ENCODE measurements at regions not wholly inside any gene's neighbourhood (a gene's known extent, or its start where the extent isn't known, plus 50 kb on each side); places are given as distances from the start of the nearest gene placed in this dataset.

DNA sequence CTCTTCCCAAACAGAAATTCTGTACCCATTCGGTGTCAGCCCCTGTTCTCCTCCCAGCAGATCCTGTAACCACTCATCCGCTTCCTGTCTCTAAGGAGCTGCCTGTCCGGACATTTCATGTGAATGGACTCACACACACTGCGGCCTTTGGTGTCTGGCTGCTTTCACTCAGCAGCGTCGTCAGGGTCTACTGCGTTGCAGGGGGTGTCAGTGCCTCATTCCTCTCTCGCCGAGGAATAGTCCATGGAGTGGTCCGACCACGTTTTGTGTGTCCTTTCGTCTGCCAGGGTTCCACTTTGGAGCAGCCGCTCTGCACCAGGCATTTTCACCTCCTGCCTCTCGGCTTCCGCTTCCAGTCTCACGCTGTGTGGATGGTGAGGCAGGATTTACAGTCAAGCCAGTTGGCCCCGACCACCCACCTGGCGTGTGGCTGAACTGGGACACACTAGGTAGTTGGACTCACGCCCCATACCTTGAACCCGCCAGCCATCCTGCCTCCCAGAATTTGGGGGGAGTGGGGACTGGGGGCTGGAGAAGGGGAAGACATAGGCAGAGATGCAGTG, 188.2 kb upstream of the CIBAR2 start:
- Histone ChIP-seq H3K36me3 (no peaks in the 10 kb centered on the region), H3K4me1 (peaks cover 12% of the 10 kb centered on the region), H3K27ac (no peak overlapping the region), H3K9me3 (no peaks in the 10 kb centered on the region), H3K27me3 (no peaks in the 10 kb centered on the region), H3K4me3 (no peak overlapping the region)
- TF ChIP-seq EP300 (IDR thresholded peaks at IDR 0.05) (no peak), POLR2A (IDR thresholded peaks at IDR 0.05) (no peak), CTCF (IDR thresholded peaks at IDR 0.05) (no peak), POLR2AphosphoS5 (IDR thresholded peaks at IDR 0.05) (no peak)
- 88% methylated on average over 20 of the region's 20 CpGs for WGBS
- DNase-seq (ENCODE audit: low spot score in 2 of 2), result no peak

- DNase-seq (ENCODE audit: low spot score in 2 of 2), result no peak
- Histone ChIP-seq H3K4me1 (peaks cover 20% of the 10 kb centered on the region), H3K27ac (no peak overlapping the region), H3K27me3 (no peaks in the 10 kb centered on the region), H3K9me3 (no peaks in the 10 kb centered on the region), H3K36me3 (no peaks in the 10 kb centered on the region), H3K4me3 (no peak overlapping the region)
- WGBS, result 78% methylated on average over 3 of the region's 6 CpGs
- TF ChIP-seq POLR2A (IDR thresholded peaks at IDR 0.05) (no peak), EP300 (IDR thresholded peaks at IDR 0.05) (no peak), POLR2AphosphoS5 (IDR thresholded peaks at IDR 0.05) (no peak), CTCF (IDR thresholded peaks at IDR 0.05) (no peak)
These were observed 189.0 kb upstream of the CIBAR2 start for GRCh38 chr16:85301231-85301630.

GRCh38 chr16:85302018-85302847, 190.0 kb upstream of the CIBAR2 start:
- peaks cover 30% of the 10 kb centered on the region for H3K4me1 ChIP-seq
- H3K36me3 ChIP-seq, result no peaks in the 10 kb centered on the region
- WGBS, result 85% methylated on average over 20 of the region's 24 CpGs
- no peak for DNase-seq (ENCODE audit: low spot score in 2 of 2)
- TF ChIP-seq POLR2A (IDR thresholded peaks at IDR 0.05) (no peak), POLR2AphosphoS5 (IDR thresholded peaks at IDR 0.05) (no peak), CTCF (IDR thresholded peaks at IDR 0.05) (no peak), EP300 (IDR thresholded peaks at IDR 0.05) (no peak)
- no peak overlapping the region for H3K27ac ChIP-seq
- no peaks in the 10 kb centered on the region for H3K27me3 ChIP-seq
- H3K9me3 ChIP-seq, result no peaks in the 10 kb centered on the region
- no peak overlapping the region for H3K4me3 ChIP-seq

DNA sequence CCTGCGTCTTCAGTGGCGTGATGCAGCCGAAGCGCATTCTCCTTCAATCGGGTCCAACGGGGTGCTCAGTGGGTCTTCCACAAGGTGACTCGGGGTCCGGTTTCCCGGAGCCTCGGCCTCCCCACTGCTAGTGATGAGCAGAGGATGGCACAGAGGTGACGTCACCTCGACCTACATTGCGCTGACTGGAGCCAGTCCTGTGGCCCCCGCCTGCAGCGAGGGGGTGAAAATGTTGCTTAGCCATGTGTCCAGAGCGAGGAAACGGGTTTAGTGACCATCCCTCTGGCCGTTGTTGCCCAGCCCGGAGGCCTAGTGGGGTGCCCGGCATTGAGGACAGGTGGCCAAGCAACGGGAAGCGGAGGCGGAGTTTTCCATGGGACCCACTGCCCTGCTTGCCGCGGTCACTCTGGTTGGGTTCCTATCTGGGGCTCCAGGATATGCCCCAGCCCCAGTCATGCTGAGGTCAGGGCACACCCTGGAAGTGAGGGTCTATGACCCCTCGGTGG, 190.6 kb upstream of the CIBAR2 start:
- no peak overlapping the region for H3K27ac ChIP-seq
- H3K4me3 ChIP-seq, result no peak overlapping the region
- H3K27me3 ChIP-seq, result no peaks in the 10 kb centered on the region
- peaks cover 31% of the 10 kb centered on the region for H3K4me1 ChIP-seq
- 27% methylated on average over 5 of the region's 26 CpGs for WGBS
- no peaks in the 10 kb centered on the region for H3K9me3 ChIP-seq
- no peak for TF ChIP-seq CTCF (IDR thresholded peaks at IDR 0.05)
- no peak for TF ChIP-seq EP300 (IDR thresholded peaks at IDR 0.05)
- TF ChIP-seq POLR2AphosphoS5 (IDR thresholded peaks at IDR 0.05), result no peak
- TF ChIP-seq POLR2A (IDR thresholded peaks at IDR 0.05), result no peak
- no peak for DNase-seq (ENCODE audit: low spot score in 2 of 2)
- no peaks in the 10 kb centered on the region for H3K36me3 ChIP-seq

- TF ChIP-seq CTCF (IDR thresholded peaks at IDR 0.05), result peak; percentile 84 to 94
- TF ChIP-seq EP300 (IDR thresholded peaks at IDR 0.05), result no peak
- WGBS, result 43% methylated on average over 5 of the region's 36 CpGs
- peaks cover 36% of the 10 kb centered on the region for H3K4me1 ChIP-seq
- no peak overlapping the region for H3K4me3 ChIP-seq
- H3K9me3 ChIP-seq, result no peaks in the 10 kb centered on the region
- no peaks in the 10 kb centered on the region for H3K36me3 ChIP-seq
- DNase-seq (ENCODE audit: low spot score in 2 of 2), result no peak
- H3K27me3 ChIP-seq, result no peaks in the 10 kb centered on the region
- no peak overlapping the region for H3K27ac ChIP-seq
These were observed 191.1 kb upstream of the CIBAR2 start for GRCh38 chr16:85303354-85303883.
